ENCODE measurements at regions not wholly inside any gene's neighbourhood (a gene's known extent, or its start where the extent isn't known, plus 50 kb on each side); places are given as distances from the start of the nearest gene placed in this dataset.

- no peak for TF ChIP-seq ZNF462 (CRISPR knock-in tag; IDR thresholded peaks at IDR 0.05)
- no peak for TF ChIP-seq ETS1 (IDR thresholded peaks at IDR 0.05)
- no peak for TF ChIP-seq CTCF (conservative IDR thresholded peaks at IDR 0.05; ENCODE audit: low read depth in 2 of 2)
- TF ChIP-seq CREB1 (CRISPR knock-in tag; IDR thresholded peaks at IDR 0.05; ENCODE audit: low read depth): no peak
- no peak for TF ChIP-seq EZH2 (IDR thresholded peaks at IDR 0.05; ENCODE audit: low read depth, unreplicated experiment)
- TF ChIP-seq REST (IDR thresholded peaks at IDR 0.05; ENCODE audit: unreplicated experiment): no peak
- no peak for TF ChIP-seq ZNF331 (CRISPR knock-in tag; IDR thresholded peaks at IDR 0.05; ENCODE audit: low read depth)
- TF ChIP-seq EZH2phosphoT487 (IDR thresholded peaks at IDR 0.05; ENCODE audit: unreplicated experiment): no peak
- TF ChIP-seq STAT1 (IDR thresholded peaks at IDR 0.05; ENCODE audit: unreplicated experiment): no peak
These were observed 159.2 kb upstream of the ARID1B start (continued) for GRCh38 chr6:156617941-156618340.

All from GM23338 (cell line).